Limb (tissue), 2 donors: ENCODE measurements at regions not wholly inside any gene's neighbourhood (a gene's known extent, or its start where the extent isn't known, plus 50 kb on each side); places are given as distances from the start of the nearest gene placed in this dataset.
"Not testable (repeated sequence)": the region's sequence is repeated elsewhere in the genome, so short reads cannot be mapped to it uniquely, and the experiment has no call there.

Experiments used
- DNase-seq, 2 donors: peaks; one replicate each; pipeline ENCODE4 v3.0.0-alpha.2; 2016; ENCODE audit errors: extremely low spot score in 2 of 2

- DNase-seq: no peak
Observed at GRCh38 chr7:120060281-120060680, 212.7 kb upstream of the KCND2 start.

- DNase-seq: no peak
Observed at GRCh38 chr7:120060875-120061274, 212.1 kb upstream of the KCND2 start.

- DNase-seq: no peak
Observed at GRCh38 chr7:120064565-120064964, 208.4 kb upstream of the KCND2 start.

- not testable (repeated sequence) for DNase-seq
Observed at GRCh38 chr7:120066898-120067297, 206.1 kb upstream of the KCND2 start.

- DNase-seq: no peak
Observed at GRCh38 chr7:120070201-120070600, 202.8 kb upstream of the KCND2 start.

- no peak for DNase-seq
Observed at GRCh38 chr7:120077777-120078176, 195.2 kb upstream of the KCND2 start.

GRCh38 chr7:120079022-120079421, 194.0 kb upstream of the KCND2 start:
- no peak for DNase-seq

GRCh38 chr7:120079704-120080103, 193.3 kb upstream of the KCND2 start:
- no peak for DNase-seq

- not testable (repeated sequence) for DNase-seq
Observed at GRCh38 chr7:120086468-120086867, 186.5 kb upstream of the KCND2 start.

GRCh38 chr7:120089968-120090367, 183.0 kb upstream of the KCND2 start:
- no peak for DNase-seq

GRCh38 chr7:120091807-120092206, 181.2 kb upstream of the KCND2 start:
- no peak for DNase-seq

- no peak for DNase-seq
Observed at GRCh38 chr7:120097020-120097419, 176.0 kb upstream of the KCND2 start.

GRCh38 chr7:120097774-120098173, 175.2 kb upstream of the KCND2 start:
- DNase-seq: no peak

GRCh38 chr7:120108376-120108775, 164.6 kb upstream of the KCND2 start:
- no peak for DNase-seq

- DNase-seq: no peak
Observed at GRCh38 chr7:120110169-120110568, 162.8 kb upstream of the KCND2 start.

- no peak for DNase-seq
Observed at GRCh38 chr7:120114626-120115025, 158.3 kb upstream of the KCND2 start.

- DNase-seq: no peak
Observed at GRCh38 chr7:120123528-120123927, 149.4 kb upstream of the KCND2 start.

GRCh38 chr7:120131096-120131839, 141.7 kb upstream of the KCND2 start:
- DNase-seq: no peak

GRCh38 chr7:120138497-120138896, 134.5 kb upstream of the KCND2 start:
- no peak for DNase-seq

- DNase-seq: no peak
Observed at GRCh38 chr7:120156476-120156875, 116.5 kb upstream of the KCND2 start.

- no peak for DNase-seq
Observed at GRCh38 chr7:120160166-120160565, 112.8 kb upstream of the KCND2 start.

- DNase-seq: no peak
Observed at GRCh38 chr7:120163449-120163848, 109.5 kb upstream of the KCND2 start.

GRCh38 chr7:120165227-120165626, 107.7 kb upstream of the KCND2 start:
- DNase-seq: no peak

GRCh38 chr7:120168066-120168465, 104.9 kb upstream of the KCND2 start:
- DNase-seq: no peak
